ENCODE measurements at regions not wholly inside any gene's neighbourhood (a gene's known extent, or its start where the extent isn't known, plus 50 kb on each side); places are given as distances from the start of the nearest gene placed in this dataset.

DNA sequence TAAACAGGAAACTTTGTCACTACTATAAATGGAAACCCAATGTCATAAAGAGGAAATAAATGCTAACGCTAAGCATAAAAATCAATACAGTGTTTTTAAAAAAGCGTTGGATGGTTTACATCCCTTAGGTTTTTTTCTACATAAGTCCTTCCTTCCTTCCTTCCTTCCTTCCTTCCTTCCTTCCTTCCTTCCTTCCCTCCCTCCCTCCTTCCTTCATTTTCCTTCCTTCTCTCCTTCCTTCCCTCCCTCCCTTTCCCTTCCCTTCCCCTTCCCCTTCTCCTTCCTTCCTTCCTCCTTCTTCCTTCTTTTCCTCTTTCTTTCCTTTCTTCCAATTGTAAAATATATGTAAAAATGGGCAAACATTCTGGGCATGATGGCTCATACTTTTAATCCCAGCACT lies 108.3 kb downstream of the HAPSTR1 start:
- TF ChIP-seq, protein P1, sequence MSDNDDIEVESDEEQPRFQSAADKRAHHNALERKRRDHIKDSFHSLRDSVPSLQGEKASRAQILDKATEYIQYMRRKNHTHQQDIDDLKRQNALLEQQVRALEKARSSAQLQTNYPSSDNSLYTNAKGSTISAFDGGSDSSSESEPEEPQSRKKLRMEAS (IDR thresholded peaks at IDR 0.05), result no peak
- no peak for TF ChIP-seq CREB1 (IDR thresholded peaks at IDR 0.05; ENCODE audit: low read depth)
- TF ChIP-seq CEBPB (IDR thresholded peaks at IDR 0.05), result no peak
- no peak for TF ChIP-seq TAF1 (IDR thresholded peaks at IDR 0.05; ENCODE audit: low read depth)
- TF ChIP-seq EP300 (IDR thresholded peaks at IDR 0.05; ENCODE audit: borderline replicate concordance), result no peak
- no peak for TF ChIP-seq RAD21 (IDR thresholded peaks at IDR 0.05; ENCODE audit: low read depth)
- TF ChIP-seq YY1 (IDR thresholded peaks at IDR 0.05; ENCODE audit: low read depth), result no peak

Measured in Ishikawa (cell line).